Right atrium auricular region (tissue), 2 donors: ENCODE measurements at regions not wholly inside any gene's neighbourhood (a gene's known extent, or its start where the extent isn't known, plus 50 kb on each side); places are given as distances from the start of the nearest gene placed in this dataset.
"Not testable (repeated sequence)": the region's sequence is repeated elsewhere in the genome, so short reads cannot be mapped to it uniquely, and the experiment has no call there.

Source experiments
- DNase-seq: peaks from one replicate; pipeline ENCODE4 v3.0.0-alpha.2; 2019; ENCODE audit warnings: low spot score
- H3K27ac ChIP-seq, 2 donors: fragments of 200-600 bp; sonication (generic); 1 replicate in 1 of 2; 2 replicates in 1 of 2; pipeline ENCODE4 v1.5.1; 2016 to 2019
- H3K27me3 ChIP-seq, 2 donors: fragments of 200-600 bp; sonication (generic); one replicate each; pipeline versions ENCODE4 v1.5.1 to v1.6.0; 2017 to 2019
- H3K36me3 ChIP-seq: fragments of 200-600 bp; sonication (generic); one replicate; pipeline ENCODE4 v1.5.1; 2016
- H3K4me1 ChIP-seq, 2 donors: fragments of 200-600 bp; sonication (generic); one replicate each; pipeline versions ENCODE4 v1.5.1 to v1.6.0; 2017 to 2019
- H3K4me3 ChIP-seq, 2 donors: fragments of 200-600 bp; sonication (generic); 1 replicate in 1 of 2; 2 replicates in 1 of 2; pipeline ENCODE4 v1.5.1; 2017 to 2019; ENCODE audit warnings: mild to moderate bottlenecking in 1 of 2, moderate library complexity in 1 of 2
- H3K9me3 ChIP-seq, 2 donors: fragments of 200-600 bp; sonication (generic); one replicate each; pipeline ENCODE4 v1.5.1; 2019
- TF ChIP-seq, protein P1 (sequence below), 2 donors: fragments of 200-600 bp; sonication (generic); IDR thresholded peaks; one replicate each; pipeline ENCODE4 v1.5.1; 2019; ENCODE audit warnings: antibody characterized with exemption in 2 of 2

DNA sequence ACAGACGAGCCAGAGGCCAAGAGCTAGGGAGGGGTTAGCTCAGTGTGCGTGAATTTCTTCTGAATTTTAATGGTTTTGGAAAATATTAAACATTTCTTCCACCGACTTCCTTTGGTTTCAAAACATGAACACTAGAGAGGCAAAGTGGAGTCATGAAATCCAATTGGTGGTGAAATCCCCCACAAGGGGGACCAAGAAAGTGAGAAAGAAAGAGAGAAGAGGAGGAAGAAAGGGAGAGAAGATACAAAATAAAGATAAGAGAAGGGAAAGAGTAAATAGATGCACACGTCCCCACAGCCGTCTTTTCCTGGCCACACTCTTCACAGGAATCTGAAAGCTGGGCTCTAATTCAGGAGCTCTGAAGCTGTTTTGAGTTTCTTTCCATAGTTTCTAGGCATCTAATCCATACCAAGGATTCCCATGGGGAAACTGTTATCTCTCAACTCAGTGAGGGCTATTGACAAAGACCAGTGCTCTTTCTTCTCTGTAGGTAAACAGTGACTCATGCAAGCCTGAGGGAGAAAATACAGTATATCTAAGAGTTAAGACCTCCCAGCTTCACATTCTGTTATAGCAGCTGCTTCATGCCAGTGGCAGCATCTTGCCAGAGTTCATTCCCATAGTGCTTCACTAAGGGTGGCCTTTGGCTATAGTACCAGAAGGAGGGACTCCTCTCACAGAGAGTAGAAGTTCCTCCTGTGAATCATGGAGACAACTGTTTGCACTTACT lies 115.8 kb upstream of the LIFR start:
- Histone ChIP-seq H3K4me1 (peaks cover 0 to 2% of the 10 kb centered on the region in 2 donors), H3K4me3 (no peak overlapping the region), H3K27ac (no peak overlapping the region), H3K36me3 (no peaks in the 10 kb centered on the region), H3K27me3 (no peaks in the 10 kb centered on the region), H3K9me3 (no peaks in the 10 kb centered on the region)
- TF ChIP-seq, protein P1, sequence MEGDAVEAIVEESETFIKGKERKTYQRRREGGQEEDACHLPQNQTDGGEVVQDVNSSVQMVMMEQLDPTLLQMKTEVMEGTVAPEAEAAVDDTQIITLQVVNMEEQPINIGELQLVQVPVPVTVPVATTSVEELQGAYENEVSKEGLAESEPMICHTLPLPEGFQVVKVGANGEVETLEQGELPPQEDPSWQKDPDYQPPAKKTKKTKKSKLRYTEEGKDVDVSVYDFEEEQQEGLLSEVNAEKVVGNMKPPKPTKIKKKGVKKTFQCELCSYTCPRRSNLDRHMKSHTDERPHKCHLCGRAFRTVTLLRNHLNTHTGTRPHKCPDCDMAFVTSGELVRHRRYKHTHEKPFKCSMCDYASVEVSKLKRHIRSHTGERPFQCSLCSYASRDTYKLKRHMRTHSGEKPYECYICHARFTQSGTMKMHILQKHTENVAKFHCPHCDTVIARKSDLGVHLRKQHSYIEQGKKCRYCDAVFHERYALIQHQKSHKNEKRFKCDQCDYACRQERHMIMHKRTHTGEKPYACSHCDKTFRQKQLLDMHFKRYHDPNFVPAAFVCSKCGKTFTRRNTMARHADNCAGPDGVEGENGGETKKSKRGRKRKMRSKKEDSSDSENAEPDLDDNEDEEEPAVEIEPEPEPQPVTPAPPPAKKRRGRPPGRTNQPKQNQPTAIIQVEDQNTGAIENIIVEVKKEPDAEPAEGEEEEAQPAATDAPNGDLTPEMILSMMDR (IDR thresholded peaks at IDR 0.05) = no peak
- DNase-seq = no peak

DNA sequence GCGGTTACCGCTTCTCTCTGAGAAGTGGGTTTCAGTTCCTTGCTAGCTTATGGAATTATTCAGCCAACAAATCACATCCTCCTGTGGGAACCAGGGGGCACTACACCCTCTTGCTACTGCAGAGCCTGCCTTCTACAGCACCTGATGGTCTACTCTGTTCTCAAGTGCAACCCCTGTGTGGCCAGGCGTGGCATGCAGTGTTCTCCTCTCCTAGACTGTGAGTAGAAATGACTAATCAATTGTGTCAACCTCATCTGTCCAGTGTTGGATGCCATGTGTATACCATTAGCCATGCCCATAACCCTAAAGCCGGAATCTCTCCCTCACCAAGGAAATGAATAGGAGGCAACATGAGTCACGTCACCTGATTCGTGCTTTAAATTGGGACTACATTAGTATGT lies 117.2 kb upstream of the LIFR start:
- TF ChIP-seq, protein P1 (IDR thresholded peaks at IDR 0.05) = peak in 1 of 2 donors; percentile 56
- Histone ChIP-seq H3K4me1 (no peaks in the 10 kb centered on the region), H3K27ac (no peak overlapping the region), H3K36me3 (no peaks in the 10 kb centered on the region), H3K27me3 (no peaks in the 10 kb centered on the region), H3K4me3 (no peak overlapping the region), H3K9me3 (no peaks in the 10 kb centered on the region)
- no peak for DNase-seq

DNA sequence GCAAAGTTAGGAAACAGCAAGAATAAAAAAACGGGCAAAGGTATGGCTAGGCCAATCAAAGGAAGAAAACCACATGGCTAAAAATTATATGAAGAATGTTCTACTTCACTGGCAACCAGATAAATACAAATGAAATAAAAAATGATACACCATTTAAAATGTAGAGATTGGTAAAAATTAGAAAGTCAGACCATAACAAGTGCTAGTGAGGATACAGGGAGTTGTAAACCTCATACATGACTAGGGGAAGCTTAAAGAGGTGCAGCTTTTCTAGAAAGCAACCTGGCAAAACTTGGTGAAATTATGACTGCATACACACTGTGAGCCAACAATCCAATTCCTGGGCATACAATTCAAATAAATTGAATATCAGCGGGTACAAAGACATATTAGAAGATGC lies 119.0 kb upstream of the LIFR start:
- no peaks in the 10 kb centered on the region for H3K27me3 ChIP-seq
- H3K36me3 ChIP-seq = no peaks in the 10 kb centered on the region
- TF ChIP-seq, protein P1 (IDR thresholded peaks at IDR 0.05) = no peak
- no peaks in the 10 kb centered on the region for H3K4me1 ChIP-seq
- H3K9me3 ChIP-seq = no peaks in the 10 kb centered on the region
- no peak for DNase-seq
- no peak overlapping the region for H3K27ac ChIP-seq
- no peak overlapping the region for H3K4me3 ChIP-seq

DNA sequence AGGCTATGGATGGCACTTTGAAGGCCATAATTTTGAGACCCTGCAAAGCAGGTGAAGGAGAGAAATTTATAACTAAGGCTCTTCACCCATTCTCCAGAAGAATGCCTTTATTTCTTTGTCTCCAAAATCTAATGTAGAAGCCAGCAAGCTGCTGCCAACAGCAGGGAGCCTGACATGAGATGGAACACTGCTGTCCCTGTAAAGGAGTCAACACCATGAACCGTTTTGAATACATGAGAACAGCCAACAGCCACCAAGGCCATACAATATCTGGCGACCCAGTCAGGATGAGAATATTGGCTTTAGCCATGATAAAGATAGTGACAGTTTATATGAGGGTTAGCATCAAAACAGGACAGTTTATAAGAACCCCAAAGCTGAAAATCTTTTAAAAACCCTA lies 121.2 kb upstream of the LIFR start:
- TF ChIP-seq, protein P1 (IDR thresholded peaks at IDR 0.05) = no peak
- no peak for DNase-seq
- Histone ChIP-seq H3K27me3 (no peaks in the 10 kb centered on the region), H3K27ac (no peak overlapping the region), H3K9me3 (no peaks in the 10 kb centered on the region), H3K4me3 (no peak overlapping the region), H3K36me3 (no peaks in the 10 kb centered on the region), H3K4me1 (no peaks in the 10 kb centered on the region)

DNA sequence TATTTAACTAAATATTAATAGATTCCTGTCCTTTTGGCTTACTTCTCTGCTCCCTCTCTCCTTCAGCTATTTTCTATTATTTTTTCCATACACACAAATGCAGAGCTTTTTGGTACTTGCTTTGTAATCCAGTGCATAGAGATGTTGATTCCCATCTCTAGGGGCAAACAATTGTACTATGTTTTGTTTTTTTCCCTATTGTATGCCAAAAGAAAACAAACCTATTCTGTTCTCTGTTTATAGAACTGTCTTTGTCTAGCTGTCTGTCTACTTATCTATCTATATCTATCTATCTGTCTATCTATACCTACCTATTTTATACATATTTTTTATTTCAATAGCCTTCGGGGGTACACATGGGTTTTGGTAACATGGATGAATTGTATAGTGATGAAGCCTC lies 121.6 kb upstream of the LIFR start:
- no peaks in the 10 kb centered on the region for H3K4me1 ChIP-seq
- no peaks in the 10 kb centered on the region for H3K9me3 ChIP-seq
- no peak for DNase-seq
- TF ChIP-seq, protein P1 (IDR thresholded peaks at IDR 0.05) = no peak
- no peak overlapping the region for H3K4me3 ChIP-seq
- H3K27me3 ChIP-seq = no peaks in the 10 kb centered on the region
- no peaks in the 10 kb centered on the region for H3K36me3 ChIP-seq
- H3K27ac ChIP-seq = no peak overlapping the region

DNA sequence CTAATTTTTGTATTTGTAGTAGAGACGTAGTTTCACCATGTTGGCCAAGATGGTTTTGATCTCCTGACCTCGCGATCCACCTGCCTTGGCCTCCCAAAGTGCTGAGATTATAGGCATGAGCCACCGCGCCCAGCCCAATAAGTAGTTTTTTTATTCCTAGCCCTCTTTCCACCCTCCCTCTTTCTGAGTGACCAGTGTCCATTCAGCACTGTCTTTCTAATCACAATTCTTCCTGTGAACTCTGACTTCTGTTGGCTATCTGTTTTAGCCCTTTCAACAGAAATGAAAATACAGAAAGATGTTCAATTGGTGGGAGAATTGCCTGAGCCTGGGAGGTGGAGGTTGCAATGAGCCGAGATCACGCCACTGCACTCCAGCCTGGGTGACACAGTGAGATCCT lies 122.3 kb upstream of the LIFR start:
- not testable (repeated sequence) for H3K27me3 ChIP-seq, DNase-seq, H3K4me3 ChIP-seq, H3K9me3 ChIP-seq, H3K27ac ChIP-seq, H3K4me1 ChIP-seq, H3K36me3 ChIP-seq
